Renal pelvis (tissue), 1 donor: ENCODE measurements at regions not wholly inside any gene's neighbourhood (a gene's known extent, or its start where the extent isn't known, plus 50 kb on each side); places are given as distances from the start of the nearest gene placed in this dataset.

ENCODE experiments used
- DNase-seq: peaks from one replicate; pipeline ENCODE4 v3.0.0-alpha.2; 2013

DNA sequence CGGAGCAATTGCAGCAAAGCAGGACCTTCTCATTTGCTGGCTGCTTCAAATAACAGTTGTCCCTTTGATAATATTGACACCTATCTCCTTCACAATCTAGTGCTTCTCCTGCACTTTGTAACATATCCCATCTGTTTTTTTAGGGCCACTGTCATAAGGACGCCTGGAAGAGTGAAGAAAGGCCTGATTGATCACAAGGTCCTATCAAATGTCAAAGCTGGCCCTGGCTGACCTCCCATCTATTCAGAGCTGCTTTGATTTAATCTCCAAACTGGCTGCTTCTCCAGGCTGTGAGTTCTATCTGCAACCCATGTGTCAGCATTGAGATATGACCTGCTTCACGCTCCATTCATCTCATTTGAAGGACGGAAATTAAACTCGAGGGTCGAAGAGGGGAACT, 601.2 kb upstream of the KCNMB2 start:
- DNase-seq, result peak; percentile 78

DNA sequence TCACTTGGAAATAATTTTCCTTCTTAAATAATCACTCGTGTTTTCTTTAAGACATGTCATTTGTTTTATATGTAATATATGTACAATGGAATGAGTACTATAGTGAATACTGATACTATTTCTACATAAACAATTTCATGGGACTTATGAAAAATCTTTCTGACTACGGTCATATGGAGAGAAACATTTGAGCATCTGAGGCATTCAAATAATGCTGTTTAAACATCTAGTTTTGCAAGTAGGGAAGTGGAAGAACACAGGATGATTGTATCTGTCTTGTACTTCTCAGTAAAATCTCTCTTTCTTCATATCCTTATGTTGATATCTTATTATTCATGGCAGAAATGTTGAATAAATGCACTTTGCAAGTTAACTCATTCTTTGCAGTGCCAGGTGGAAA, 599.5 kb upstream of the KCNMB2 start:
- no peak for DNase-seq

DNA sequence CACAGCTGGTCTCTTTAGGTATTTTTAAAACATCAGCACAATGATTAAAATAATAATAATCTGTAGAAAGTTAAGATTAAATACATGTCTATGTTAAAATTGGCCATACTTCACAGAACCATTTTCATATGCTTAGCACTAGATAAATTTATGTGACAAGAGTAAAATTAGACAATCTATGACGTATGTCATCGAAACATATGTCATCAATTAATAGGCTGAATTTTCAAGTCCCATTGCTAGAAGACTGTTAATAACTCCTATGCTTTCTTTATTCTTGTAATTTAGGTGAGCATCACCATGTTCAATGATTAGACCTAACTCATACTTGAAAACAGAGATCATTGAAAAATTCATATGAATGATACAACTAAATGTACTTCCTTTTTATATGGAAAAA, 593.3 kb upstream of the KCNMB2 start:
- DNase-seq, result no peak

DNA sequence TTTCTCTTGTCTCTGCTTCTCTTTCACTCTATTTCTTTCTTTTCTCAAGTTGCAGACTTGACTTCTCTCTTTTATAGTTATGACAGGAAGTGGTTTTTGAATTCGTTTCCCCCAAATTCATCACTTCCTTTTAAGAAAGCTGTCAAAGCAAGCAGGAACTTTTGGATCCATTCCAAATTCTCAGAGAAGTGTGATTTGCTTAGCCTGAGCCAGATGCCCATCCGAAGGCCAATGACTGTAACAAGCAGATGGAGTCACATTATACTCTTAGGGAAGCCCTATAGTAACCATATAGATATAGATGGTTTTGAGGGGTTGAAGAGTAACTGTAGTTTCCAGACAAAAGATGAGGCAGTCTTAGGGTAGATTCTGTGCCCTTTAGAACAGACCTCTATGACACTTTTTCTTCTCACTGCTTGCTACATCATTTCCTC, 592.0 kb upstream of the KCNMB2 start:
- no peak for DNase-seq

DNA sequence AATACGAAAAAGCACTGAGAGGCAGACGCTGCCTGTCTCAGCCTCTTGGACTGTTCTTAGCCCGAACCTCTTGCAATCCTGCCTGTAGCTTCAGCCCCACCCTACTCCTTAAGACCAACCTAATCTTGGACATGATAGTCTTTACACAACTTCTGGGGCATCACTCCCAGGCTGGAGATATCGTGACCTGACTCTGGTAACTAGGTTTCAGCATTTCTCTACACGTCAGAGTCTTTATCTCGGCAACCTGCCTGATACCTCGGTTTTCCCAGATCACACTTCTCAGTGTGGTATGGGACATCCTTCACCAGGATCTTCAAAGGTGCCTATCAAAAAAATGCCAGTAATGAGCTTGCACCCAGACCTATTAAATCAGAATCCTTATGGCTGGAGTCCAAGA, 590.2 kb upstream of the KCNMB2 start:
- DNase-seq, result no peak

DNA sequence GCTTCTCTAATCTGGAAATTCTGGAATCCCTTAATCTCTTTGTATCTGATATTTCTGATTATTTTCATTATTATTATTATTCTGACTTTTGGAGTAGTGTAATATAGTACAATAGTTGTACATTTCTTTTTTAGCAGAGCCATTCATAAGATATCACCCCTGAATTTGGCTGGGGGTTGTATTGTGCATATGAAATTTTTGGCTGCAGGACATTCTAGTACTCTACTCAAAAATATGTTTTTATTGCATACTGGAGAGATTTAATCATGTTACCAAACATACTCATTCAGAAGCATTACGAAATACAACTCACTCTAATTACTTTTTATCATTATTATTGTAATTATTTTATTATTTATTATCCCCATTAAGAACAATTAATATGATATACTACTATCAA, 589.7 kb upstream of the KCNMB2 start:
- DNase-seq, result no peak

DNA sequence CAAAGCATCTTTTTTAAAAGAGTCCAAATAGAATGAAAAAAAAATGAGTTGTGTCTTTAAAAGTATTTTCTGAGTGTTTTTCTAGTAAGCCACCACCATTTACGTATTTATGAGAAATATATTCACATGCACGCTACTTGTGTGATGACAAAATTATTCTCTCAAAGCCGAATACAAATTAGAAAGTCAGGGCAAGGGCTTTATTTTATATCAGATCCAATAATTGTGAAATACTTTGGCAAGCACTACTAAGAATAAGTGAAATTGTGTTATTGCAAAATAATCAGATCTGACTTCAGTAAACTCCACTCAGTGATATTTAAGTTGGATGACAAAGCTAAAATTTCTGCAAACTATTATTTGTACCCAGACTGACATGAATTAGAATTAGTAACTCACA, 589.3 kb upstream of the KCNMB2 start:
- no peak for DNase-seq

DNA sequence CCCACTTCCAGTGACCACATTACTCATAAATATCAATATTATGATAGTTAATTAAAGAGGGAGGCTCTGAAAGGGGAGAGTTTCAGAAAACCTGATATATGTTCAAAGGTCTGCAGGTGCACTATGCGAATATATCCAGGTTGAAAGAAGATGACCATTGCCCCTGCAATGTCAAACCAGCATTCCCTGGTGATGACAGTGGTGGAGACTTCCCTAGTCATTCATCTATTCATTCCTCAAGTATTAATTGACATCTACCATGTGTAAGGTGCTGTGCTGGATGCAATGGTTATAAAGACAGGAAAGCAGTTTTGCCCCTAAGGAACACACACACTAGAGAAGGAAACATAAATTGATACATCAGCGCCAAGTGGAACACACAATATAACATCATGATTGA, 588.3 kb upstream of the KCNMB2 start:
- no peak for DNase-seq

DNA sequence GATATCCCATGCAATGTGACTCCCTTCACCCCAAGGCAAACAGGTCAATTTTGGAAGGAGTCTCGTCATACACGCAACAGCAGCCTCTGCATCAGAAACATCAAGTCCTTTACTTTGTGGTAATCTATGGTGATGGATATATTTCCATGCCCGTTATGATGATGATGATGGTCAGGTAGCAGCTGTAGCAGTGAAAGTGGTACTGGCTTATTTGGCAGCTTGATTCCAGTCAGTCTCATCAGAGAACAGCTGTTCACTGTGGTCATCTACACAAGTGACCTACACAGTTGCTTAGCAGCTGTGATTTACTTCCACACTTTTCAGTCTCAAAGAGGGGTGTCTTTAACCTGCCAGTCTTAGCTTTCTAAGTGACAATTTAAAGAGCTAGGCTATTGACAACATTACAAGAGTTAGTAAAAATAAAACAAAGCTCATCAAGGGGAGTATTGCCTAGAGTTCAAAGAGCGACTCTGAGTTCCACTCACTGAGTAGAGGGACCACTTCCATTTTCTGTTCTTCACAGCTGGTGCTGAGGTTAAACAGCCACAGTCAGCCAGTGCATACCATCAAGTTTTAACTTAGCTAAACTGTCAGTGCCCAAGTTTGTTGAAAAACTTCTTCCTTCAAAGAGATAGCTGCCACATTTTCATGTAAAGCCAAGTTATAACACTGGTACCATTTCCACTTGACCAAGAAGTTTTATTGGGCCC, 587.4 kb upstream of the KCNMB2 start:
- no peak for DNase-seq

DNA sequence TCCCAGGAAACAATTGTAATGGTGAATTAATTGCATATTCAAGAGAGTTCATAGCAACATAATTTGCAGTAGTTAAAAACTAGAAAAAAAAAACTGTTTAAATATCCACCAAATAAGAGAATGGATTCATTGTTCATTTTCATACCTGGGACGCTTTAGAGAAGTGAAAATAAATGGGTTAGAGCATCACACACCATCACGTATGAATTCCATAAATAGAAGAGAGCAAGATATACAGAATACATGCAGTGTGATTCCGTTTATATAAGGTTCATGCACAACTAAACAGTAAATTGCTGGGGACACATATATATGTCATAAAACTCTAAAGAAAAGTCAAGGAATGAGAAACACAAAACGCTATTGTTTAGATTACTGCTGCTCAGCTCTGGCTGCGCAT, 577.0 kb upstream of the KCNMB2 start:
- DNase-seq, result no peak

DNA sequence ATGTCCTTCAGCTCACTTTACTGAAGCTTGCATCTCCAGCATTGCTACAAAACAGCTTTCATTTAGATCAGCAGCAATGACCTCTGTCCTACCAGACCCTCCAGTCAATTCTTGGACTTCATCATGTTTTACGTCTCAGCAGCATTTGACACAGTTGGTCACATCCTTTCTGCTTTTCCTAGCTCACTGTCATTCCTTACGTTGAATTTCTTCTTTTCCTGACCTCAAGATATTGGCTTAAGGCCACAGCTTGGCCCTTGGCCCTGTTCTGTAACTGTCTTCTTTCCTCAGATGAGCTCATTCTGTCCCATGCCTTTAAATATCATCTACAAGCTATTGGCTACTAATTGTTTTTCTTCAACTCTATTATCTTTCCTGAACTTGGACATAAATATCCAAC, 576.2 kb upstream of the KCNMB2 start:
- no peak for DNase-seq

DNA sequence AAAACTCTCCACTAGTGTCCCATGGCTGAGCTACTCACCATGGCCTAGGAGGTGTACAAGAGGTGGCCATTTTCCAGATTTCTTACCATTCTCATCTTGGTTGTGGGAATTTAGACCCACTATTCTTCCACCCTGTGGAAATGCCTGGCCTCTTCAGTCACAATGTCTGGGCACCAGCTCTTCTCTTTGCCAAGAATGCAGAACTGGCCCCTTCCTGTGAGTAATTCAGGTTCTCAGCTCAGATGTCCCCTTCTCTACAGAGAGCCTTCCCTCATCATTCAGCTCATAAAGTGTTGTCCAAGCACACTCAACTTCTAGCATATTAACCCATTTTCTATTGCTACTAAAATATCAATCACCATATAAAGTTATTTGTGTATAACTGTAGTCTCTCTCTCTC, 575.5 kb upstream of the KCNMB2 start:
- no peak for DNase-seq

DNA sequence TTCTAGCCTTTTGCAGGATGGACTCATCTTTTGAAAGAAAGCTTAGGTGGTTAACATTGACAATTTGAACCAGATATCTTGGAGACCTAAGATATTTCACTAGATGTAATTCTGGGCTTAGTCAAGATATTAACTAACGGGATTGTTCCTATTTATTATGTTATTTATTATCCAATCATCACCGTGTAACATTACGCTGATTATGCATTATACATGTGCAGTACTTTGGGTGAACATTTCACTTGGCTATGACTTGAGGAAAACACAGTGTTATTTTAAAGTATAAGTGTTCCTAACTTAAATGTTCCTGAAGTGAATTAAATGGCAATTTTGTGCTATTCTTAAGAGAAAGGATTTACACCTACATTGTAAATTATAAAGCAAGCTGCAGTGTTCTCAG, 574.5 kb upstream of the KCNMB2 start:
- no peak for DNase-seq

DNA sequence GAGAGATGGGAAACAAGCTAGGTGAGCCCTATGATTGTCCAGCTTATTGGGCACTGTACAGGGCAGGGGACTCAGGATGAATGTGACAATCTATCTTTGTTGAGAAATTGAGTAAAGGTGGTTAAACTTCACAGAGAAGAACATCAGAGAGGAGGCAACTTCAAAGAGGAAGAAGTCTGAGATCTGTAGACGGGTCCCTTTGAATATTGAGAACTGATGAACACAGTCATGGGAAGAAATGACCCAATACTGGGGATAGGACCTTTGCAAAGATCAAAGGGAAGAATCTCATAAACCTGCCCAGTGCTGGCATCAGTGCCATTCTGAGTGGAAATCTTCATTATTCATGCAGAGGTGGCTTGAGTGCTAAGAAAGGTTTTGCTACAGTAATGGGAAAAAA, 569.7 kb upstream of the KCNMB2 start:
- DNase-seq, result no peak

DNA sequence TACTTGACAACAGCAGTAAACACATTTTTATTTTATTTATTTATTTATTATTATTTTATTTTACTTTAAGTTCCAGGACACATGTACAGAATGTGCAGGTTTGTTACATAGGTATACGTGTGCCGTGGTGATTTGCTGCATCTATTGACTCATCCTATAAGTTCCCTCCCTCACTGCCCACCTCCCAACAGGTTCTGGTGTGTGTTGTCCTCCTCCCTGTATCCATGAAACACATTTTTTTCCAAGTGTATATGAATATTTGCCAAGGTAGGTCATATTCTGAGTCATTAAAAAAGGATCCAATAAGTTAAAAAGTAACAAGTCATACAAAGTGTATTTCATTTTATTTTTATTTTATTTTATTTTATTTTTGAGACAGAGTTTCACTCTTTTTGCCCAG, 567.3 kb upstream of the KCNMB2 start:
- no peak for DNase-seq

DNA sequence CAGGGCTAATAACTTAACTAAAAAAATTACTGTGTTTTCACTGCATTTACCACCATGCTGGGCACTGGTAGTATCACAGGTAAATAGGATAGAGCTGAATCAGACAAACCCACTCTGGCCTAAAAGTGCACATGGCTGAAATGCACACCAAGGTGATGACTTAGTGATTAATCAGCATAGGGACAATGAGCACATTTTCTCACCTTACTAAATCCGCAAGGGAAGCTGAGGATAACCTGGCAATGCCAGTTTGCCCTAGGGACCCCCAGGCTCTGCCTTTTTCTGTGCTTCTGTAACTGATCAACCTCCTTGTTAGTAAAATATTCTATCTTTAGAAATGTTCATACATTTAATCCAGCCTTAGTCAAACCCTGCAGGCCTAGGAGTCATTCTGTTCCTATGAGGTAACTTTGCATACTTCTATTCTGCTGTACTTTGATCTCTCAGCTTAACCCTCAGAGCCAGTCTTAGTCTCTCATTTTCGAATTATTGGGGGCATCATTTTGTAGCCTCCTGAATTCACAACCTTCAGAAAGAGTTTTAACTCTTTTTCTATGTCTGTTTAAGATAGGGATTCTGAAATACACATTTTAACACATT, 562.9 kb upstream of the KCNMB2 start:
- DNase-seq, result no peak

DNA sequence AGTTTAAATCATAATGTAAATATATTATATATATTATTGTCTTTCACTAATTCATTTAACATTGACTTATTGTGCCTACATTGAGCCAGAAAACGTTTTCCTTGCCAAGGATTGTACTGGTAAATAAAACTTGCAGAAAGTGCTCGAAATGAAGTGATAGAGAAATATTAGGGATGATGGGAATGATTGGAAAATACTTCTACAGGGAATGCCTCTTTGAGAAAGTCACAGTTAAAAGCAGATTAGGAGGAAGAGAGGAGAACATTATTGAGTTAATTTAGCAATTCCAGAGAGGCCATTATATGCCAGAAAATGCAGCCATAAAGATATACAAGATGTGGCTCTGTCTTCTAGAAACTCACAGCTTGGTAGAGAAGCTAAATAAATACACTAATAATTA, 560.0 kb upstream of the KCNMB2 start:
- no peak for DNase-seq

DNA sequence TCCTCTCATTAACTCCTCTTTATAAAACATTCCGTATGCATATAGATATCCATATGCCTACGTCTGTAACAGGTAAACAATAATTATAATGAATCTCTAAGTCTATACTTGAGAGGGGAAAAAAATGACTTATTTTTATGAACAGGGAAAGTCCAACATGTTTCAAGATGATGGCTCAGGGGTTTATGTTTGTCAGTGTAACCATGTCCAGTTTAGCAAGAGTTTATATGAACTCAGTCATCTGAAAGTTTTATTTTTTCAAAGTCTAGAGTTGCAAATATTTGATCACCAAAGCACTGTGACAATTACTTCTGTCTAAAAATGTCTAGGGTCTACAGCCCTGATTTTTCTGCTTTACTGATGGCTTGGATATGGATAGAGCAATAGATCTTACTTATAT, 559.4 kb upstream of the KCNMB2 start:
- no peak for DNase-seq

DNA sequence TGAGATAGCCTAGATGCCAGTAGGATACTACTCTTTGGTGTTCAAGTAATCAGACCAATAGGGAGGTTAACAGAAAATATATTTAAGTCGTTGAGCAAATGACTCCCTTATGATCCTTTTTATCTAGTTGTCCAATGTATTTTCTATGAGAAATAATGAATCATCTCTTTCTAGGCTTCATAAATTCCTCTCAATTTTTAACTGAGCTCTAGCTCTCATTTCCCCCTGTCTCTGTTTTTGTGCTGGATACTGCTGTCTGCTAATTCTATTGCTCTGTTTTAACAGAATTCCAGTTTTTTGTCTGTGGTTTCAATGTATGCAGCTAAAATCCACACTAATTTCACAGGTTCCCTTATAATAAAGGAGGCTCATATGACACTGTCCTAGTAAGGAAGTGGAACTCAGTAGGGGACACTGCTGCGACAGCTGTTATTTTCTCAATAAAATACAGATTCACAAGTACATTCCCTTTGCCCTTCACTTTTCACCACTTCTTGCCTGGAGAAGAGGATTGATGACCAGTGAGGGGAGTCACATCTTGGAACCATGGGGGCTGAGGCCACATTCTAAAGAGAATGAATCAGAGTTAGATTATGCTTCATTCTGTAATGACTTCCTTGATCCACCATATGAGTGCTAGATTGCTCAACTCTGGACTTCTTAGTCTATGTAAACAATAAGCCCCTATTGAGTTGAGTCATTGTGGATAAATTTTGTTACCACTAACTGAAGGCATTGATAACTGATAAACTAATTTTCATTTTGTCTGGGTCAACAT, 558.7 kb upstream of the KCNMB2 start:
- DNase-seq, result no peak

DNA sequence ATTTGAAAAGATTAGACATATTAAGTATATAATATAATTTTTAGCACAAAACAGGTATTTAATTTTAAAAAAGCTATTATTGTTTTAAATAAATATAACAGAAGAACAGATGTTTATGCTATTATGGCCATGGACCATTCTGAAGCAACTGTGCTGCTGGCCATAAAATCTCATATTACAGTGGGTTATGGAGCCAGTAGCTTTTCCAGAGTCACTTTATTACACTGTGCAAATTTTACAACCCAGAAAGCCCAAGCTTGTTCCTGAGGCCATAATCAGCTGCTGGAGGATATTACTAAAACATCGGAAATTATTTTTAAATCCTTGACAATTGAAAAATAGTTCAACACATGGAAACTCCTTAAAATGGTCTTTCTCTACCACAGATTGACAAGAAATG, 557.3 kb upstream of the KCNMB2 start:
- DNase-seq, result no peak

DNA sequence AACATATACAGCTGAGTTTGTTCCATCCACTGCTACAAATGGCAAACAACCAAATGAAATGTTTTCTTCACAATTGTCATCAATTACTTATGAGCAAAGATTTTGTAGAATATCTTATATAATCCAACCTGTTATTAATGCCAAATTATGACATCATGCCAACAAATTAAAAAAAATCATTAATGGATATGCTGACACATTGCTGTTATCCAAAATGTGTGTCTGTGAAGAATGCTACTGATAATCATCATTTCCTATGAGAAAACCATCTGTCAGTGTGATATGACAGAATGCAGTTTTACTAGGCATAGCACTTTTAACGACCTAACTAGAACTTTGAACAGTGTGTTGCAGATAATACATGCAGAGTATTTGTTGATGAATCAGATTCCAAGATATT, 556.5 kb upstream of the KCNMB2 start:
- DNase-seq, result no peak

DNA sequence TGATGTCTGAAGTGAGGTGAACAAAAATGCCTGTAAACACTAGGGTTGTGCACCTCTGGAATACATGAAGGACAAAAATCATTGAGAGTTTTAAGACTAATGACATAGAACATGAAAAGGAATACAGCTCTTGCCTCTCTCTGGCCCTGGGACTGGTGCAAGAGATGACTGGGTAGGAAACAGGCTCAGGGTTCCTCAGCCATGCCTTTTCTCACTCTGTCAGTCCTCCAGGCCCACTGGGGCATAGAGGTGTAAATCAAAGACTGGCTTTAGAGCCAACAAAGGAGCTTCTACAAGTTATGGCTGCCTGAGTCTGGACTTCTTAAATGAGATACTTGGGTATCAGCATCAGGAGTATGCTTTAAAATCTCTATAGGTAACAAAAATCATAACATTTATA, 554.7 kb upstream of the KCNMB2 start:
- no peak for DNase-seq

DNA sequence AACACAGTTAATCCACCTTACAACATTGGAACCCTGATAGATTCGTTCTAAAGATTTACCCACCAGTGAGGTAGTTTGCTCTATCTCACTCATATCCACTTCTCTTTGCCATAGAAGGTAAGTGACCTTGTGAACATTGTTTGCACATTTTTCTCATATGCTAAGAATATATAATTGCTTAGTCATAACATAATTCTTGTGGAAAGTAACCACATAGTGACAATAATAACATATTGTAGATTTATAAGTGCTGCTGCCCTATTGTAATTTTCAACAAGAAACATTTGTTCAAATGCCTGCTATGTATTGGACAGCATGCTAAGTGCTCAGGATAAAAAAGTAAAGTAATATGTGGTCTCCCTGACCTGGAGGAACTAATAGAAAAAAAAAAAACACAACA, 554.2 kb upstream of the KCNMB2 start:
- no peak for DNase-seq

DNA sequence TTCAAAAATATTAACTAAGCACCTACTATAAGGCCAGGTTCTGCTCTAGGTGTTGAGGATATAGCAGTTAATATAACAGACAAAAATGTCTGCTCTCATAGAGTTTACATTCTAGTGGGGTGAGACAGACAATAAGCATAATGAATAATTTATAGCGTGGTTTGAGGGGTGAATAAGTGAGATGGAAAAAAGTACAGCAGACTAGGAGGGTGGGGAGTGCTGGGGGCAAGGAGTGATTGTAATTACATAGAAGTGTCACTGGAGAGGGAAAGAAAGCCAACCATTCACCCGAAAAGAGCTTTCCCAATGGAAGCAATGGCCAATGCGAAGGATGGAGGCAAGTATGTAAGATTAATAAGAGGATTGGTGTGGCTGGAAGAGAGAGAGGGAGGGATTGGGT, 552.9 kb upstream of the KCNMB2 start:
- DNase-seq, result no peak
